ENCODE measurements at regions not wholly inside any gene's neighbourhood (a gene's known extent, or its start where the extent isn't known, plus 50 kb on each side); places are given as distances from the start of the nearest gene placed in this dataset.

DNA sequence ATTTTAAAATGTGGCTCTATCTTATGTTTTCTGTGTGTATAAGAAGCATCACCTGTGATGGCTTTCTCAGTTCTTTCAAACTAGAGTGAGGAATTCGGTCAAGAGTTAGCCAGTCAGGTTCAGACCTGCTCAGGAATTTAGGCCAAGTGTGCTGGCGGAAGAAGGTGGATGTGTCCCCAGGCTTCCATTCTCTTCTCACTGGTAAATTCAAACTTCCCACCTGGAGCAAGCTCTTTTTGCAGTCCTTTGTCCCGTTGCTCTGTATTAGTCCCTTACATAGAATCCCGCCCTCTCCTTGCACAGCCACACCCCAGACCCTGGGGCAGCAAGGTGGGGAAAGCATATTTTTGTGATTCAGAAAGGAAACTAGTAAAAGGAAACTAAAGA is 124.7 kb upstream of the PWP1 start:
- no peak for DNase-seq

DNA sequence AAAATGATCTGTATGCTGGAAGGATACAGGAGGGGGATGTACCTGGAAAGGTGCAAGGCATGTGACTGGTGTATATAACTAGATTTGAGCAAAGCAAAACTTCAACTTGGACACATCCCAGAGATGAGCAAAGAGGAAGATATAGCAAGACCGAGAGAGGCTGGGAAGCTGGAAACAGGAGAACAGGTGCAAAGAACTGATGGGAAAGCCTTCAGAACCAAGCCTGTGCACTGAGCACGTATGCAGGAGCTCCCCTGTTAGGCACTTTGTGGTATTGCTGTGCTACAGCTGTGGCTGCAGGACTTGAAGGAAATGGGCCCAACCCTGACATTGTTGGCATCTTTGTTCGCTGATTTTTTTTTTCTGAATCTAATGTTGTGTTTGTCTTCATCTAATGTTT is 120.7 kb upstream of the PWP1 start:
- no peak for DNase-seq

DNA sequence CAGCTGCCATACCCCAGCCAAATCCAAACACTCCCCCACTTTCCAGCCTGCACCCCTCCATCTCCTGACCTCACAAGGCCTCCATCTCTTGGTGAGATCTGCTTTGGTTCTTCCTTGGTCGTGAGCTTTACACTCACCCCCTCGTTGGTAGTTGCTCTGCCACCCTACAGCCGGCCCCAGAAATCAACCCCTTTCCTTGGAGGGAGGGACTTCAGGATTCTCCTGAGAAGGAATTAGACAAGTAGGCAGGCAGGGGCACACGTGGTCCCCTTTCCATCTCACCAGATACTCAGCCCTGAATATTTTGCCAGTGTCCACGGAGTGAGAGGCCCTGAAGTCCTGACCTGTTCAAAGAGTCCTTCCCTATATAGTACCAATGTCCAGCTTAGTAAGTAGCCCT is 120.0 kb upstream of the PWP1 start:
- DNase-seq: no peak

DNA sequence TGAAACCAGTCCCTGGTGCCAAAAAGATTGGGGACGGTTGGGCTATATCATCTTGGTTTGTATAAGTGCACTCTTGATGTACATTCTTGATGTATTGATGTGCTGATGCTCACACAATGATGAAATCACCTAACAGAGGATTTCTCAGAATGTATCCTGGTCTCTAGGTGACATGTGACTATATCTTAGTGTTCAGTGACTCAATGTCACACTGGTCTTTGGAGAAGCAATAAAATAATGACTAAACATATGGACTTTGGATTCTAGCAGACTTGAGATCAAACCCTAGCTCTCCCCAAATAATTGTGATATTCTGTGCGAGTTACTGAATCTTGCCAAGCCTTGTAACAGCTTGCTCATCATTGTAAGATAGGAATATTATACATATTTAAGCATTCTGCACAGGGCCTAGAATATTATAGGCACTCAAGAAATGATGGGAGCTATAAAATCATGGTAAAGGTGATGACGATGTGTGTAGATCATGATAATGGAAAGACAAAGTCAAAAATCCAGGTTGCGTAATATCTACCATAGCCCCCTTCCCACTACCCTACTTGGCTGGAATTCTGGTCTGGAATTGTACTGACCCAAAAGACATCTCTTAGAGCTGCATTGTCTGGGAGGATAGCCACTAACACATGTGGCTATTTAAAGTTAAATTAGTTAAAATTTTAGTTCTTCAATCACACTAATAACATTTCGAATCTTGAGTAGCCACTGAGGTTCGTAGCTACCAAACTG is 117.6 kb upstream of the PWP1 start:
- DNase-seq: no peak

DNA sequence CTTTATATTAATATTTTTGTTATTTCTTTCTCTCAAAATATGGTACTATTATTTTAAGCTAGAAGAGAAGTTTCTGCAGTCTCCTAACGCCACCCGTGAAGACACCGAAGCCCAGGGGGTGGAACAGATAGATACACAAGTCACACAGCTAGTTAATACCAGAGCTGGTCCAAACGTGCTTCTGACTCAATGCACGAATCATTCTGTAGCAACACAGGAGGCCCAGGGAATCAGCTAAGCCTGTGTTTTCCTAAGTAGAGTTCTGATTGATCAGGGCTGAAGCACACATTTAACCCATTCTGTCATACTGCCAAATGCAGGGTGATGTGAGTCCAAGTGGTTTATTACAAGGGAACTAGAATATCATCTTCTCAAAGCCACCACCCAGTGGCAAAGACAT is 116.9 kb upstream of the PWP1 start:
- DNase-seq: no peak

DNA sequence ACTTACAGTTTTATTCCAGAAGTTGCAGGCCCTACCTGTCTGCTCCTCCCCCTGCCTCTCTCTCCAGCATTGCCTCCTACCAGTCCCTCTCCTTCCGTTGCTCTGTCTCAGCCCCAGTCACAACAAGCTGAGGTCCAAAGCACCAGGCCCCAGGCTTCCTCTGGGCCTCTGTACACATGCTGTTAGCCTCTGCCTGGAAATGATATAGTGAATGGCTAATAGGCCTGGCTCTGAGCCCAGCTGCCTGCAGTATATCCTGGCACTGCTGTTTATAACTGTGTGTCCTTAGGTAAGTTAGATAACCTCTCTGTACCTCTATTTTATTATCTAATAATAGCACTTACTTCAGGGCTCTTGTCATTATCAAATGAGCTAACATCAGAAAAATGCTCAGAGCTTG is 114.9 kb upstream of the PWP1 start:
- no peak for DNase-seq

DNA sequence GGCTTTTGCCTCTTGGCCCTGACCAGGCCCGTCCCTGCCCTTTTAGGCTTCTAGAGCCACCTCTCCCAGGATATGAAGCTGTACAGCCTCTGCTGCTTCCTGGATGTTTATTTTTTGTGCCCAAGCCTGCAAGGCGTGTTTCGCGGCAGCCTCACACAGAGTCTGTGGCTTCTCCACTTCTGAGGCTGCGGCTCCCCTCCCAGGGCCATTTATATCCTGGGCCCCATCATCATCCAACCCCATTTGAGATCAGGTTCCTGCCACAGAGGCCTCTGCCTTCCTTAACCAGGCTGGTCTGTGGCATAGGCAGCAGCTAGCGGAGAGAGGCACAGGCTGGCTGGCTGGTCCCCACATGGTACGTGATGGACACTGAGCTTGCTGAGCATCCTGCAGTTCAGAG is 114.1 kb upstream of the PWP1 start:
- no peak for DNase-seq

DNA sequence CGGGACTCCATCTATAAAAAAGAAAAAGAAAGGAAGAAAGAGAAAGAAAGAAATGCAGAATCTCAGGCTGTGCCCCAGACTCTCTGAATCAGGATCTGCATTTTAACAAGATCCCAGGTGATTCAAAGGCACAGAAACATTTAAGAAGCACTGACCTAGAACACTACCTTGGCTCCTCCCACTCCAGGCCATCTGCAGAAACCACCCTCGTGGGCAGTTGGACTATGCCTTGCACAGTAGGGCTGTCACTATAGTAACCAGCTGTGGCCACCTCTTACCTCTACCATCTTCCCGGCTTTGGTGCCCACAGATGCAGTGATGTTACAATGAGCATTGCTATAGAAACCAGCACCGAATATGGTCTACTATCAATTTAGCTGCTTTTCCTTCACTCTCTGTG is 110.9 kb upstream of the PWP1 start:
- no peak for DNase-seq

DNA sequence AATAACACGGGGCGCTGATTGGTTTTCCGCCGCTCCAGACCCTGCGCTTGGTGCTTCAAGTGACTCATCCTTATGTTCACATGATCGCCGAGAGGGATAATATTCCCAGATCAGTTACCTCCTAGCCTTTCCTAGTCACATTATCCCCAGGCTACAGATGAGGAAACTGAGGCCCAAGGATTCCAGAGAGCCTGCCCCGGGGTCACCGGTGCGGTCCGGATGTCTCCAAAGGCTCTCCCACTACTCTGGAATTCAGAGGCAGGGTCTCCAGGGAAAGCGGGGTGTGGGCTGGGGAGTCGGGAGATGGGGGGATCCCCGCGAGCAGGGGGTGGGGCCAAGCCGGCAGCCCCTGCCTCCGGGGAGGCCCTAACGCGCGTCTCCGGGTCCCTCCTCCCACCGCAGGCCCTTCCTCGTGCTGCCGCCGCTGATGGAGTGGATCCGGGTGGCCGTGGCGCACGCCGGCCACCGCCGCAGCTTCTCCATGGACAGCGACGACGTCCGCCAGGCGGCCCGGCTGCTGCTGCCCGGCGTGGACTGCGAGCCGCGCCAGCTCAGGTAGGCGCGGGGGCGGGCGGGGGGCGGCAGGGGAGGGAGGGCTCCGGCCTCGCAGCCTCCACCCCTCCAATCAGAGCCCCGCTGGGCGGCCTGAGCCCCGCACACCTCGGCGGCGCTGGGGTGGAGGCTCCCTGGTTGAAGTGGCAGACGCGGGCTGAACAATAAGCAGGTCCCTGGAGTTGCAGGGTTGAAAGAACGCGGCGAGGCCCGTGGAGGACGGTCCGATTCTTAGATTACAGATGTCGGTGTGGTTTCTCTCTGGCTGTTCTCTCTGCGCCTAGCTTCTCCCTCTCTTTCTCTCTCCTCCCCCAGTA is 104.6 kb upstream of the PWP1 start:
- no peak for DNase-seq

DNA sequence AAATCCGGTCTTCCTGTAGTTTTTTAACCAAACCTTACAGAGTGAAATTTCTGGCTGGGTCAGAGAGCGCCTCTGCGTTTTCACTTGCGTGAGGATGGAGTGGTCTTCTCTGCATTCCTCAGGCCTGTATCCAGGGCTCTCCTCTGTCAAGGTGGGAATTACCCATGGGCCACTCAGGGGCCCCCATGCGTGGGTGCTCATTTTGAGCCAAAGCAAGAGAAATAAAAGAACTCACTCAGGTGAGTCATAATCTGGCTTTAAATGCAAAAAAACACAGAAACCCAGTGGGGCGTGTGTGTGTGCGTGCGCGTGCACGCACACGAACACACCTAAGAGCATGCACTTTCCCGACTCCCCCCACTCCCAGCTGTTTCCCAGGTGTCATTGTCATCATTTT is 104.0 kb upstream of the PWP1 start:
- no peak for DNase-seq

DNA sequence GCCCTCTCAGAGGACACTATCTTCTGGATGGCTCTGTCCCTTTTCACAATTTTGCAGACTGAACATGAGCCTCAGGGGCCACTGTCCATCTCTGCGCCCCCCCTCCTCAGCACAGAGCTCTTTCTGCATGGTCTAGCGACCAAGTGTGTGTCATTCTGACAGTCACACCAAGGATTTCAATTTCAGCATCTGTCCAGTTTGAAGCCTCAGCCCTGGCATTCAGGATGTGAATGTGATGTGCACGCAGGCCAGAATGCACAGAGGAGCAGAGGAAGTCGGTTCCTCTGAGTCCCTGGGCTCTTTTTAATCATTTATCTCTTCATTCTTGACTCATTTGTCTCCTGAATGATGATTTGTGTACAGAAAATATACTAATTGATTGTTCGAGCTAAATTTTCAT is 102.0 kb upstream of the PWP1 start:
- DNase-seq: no peak

DNA sequence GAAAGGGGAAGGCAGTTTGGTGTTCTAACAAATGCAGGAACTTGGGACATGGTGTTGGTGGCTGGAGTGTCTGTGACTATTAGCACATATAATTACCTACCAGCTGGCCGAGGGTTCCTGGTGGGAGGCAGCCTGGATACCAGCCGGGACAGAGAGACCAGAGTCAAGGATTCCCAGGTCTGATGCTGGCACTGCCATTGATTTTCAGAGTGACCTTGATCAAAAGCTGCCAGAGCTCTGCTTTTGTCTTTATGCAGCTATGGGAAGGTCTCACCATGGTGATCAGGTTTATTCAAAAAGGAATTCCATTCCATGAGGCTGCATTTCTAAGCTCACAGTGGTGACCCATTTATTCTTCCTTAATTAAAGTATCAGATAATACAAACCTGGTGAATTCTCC is 101.0 kb upstream of the PWP1 start:
- no peak for DNase-seq

DNA sequence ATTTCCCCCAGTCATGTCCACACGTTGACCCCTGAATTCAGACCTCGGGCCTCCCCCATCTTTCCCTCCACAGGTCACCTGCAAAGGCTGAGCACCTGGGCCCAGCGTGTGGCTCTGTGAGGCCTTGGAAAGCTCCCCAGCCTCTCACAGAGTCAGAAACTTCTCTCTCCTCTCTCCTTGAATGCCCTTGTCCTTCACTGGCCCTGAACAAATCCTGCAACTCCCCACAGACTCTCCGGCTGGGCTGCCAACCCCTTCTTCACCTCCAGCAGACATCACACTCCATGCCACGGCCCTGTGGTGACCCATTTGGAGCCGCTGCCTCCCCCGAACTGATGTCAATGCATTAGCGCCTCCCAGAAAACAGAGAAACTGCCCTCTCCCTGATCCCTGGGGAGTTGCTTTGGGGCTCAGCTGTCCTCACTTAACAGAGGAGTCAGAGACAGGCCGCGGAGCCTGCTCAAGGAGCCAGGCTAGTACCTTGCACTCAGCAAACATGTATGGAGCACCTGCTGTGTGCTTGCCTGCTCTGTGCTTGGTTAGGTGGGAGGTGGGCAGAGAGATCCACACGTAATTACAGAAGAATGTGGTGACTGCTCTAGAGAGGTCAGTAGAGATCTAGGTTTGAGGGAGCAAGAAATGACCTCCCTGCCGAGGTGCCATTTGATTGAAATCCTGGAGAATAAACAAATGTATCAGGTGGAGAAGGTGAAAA is 99.2 kb upstream of the PWP1 start:
- DNase-seq: no peak

DNA sequence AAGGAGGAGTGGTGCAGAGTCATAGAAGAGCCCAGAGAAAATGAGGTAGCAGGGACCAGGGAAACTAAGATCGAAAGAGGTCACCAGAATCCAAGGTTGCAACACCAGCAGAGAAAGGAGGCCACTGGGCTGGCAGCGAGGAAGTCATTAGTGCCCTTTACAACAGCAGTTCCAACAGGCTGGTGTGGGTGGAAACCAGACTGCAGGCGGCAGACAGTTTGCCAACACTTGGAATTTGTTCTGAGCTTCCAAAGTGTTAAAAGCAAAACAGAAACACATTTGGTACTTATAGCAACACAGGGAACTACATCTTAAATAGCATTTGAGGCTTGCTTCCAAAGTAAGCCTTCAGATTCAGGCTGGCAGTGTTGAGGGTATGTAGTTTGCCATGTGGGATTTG is 95.2 kb upstream of the PWP1 start:
- no peak for DNase-seq

DNA sequence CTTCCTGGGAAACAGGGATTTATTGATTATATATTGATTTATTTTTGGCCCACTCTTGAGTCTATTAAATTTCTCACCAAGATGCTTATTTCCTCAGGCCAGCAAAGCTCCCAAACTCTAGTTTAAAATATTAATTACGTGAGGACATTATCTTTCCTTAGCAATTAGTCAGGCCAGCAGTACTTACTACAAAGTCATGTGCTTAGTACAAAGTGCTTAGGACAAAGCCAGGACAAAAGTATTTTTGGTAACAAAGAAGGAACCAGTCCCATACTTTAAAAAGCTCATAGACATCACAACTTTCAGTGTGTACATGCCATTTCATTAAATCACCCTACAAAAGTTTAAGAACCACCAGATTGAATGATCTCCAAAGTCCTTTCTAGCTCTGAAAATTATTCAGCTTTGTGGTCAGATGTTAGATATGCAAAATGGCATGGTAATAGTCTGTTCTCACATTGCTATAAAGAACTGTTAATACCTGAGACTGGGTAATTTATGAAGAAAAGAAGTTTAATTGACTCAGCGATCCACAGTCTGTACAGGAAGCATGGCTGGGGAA is 94.7 kb upstream of the PWP1 start:
- no peak for DNase-seq

DNA sequence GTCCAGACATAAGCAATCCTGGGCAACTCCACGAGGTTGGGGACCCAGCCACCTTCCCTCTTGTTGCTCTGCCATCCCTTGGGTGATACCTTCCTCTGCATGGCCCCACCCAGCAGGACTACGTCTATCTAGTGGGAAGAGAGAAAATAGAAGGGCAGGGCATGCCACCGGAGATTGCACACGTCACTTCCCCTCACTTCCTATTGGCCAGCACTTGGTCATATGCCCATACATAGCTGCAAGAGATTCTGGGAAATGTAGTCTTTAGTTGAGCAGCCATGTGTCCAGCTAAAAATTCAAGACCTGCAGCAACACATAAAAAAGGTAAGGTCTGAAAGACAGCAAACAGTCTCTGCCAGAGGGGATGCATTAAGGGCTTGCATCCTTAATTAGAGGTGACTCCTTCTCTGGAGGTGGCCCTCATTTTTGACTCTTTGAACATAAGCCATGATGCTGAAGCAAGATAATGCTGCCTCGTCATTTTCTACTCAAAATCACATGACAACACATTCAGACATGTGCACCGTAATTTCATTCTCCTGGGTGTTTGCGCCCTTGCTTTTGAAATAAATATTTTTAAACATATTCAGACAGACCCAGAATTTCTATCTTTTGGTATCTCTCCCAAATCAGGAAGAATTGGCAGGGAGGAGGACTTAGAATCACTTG is 91.8 kb upstream of the PWP1 start:
- no peak for DNase-seq

DNA sequence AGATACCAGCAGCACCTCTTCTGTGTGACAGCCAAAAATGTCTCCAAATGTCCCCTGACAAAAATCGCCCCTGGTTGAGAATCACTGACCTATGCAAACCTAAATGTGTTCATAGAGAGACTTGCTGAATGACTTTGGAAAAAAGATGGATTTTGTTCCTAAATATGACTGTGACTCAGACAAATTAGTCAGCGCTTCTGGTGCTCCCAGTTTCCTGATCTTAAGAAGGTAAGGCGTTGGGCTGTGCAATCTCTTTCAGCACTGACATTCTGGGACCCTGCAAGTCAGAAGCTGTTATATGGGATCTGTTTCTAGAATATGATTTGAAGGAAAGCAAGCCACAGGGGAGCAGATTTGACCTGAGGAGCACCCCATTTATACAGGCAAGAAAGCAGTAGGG is 90.6 kb upstream of the PWP1 start:
- no peak for DNase-seq

DNA sequence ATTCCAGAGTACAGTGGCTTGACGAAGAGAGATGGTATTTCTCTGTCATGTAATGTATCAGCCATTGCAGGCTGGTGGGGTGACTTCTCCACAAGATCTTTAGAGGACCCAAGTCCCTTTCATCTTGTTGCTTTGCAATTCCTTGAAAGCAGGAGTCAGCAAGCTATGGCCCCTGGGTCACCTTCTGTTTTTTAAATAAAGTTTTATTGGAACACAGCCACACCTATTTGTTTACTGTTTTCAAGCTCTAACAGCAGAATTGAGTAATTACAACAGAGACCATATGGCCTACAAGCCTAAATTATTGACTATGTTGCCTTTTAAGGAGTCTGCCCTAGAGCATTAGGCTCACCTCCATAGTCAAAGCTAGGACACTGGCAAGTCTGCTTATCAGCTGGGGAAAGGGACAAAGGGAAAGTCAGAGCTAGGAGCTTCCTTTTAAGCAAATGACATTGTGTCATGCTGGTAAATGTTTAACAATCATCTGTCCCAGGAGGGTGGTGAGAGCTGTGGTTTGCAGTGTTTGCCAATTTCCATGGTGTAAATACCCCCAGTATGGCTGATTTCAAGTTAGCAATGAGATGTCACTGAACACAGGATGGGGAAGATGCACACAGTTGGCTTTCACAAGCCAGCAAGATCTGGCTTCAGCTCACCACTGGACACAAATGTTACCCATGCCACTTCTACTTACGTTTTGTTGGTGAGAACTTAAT is 87.7 kb upstream of the PWP1 start:
- no peak for DNase-seq

DNA sequence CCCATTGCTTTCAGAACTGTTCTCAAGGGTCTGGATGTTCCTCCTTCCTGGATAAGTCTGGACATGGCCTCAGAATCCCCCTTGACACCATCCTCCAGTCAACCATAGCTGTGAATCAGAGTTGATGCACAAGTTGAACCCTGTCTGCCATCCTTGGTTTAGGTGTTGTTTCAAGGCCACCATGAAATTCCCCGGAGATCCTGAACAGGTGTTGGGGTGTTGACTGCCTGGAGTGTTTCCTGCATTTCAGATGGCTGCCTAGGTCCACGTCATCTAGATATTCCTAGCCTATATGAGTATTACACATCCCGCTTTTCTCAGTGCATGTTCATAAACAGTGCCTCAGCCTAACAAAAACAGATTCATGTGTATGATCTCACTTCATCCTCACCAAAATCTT is 86.7 kb upstream of the PWP1 start:
- no peak for DNase-seq

DNA sequence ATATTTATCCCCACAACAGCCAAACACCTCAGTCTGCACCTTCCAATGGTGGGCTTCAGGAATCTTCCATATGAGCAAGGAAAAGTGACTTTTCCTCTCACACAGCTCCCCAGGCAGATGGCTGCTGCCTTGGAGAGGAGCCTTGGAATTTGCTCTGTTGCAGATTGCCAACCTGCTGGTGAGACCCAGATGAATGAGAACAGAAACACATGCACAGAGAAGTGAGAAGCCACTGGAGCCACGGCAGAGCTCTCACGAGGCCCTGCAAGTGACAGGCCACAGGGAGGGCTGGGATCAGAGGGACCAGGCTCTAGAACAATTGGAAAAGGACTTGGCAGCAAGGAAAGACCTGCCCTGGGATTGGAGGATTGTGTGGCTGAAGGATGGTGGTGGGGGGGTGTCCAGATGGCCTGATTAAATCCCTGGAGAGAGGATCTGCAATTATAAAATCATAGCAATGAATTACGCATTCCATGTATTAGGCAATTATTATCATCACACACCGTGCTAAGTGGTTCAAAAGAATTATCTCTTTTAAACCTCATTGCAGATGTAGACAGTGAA is 84.9 kb upstream of the PWP1 start:
- DNase-seq: no peak

DNA sequence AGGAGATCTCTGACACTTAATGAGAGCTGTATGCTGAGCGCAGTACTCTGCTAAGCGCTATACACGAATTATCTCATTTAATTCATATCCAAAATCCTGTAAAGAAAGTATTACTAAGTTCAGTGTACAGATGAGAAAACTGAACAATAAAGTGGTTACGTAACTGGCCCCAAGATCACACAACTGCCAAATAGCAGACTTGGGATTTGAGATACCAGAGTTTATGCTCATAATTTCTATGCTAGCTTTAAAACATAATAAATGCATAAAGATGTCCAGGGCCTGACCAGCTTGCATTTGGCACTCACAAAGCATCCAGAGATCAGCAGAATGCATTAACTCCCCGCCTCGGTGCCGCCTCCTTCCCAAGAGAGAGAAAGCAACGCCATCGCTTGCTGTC is 83.2 kb upstream of the PWP1 start:
- DNase-seq: no peak

DNA sequence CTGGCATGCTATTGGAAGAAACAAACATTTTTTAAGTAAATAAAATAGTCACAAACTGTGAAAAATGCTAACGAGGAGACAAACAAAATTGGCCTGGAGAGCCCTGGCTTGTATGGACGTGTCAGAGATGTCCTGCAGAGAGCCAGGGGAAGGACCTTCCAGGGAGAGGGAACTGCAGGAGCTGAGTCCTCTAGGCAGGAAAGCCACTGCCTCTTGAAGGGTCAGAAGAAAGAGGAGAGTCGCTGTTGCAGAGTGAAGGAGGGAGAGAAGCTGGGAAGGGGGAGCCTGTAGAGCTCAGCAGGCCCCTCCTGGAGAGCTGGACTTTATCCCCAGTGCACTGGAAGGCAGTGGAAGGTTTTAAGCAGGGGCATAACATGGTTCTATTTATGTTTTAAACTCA is 80.3 kb upstream of the PWP1 start:
- DNase-seq: no peak
